Activated naive CD4-positive, alpha-beta T cell treated with anti-CD3 and anti-CD28 coated beads, Interleukin-2, amount 50 U/mL, for 16 hours (primary cell): ENCODE measurements at regions not wholly inside any gene's neighbourhood (a gene's known extent, or its start where the extent isn't known, plus 50 kb on each side); places are given as distances from the start of the nearest gene placed in this dataset.
"Not testable (repeated sequence)": the region's sequence is repeated elsewhere in the genome, so short reads cannot be mapped to it uniquely, and the experiment has no call there.

Experiments used
- DNase-seq: peaks from one replicate; pipeline ENCODE4 v3.0.0-alpha.2; 2020

- DNase-seq = no peak
These were observed 319.1 kb downstream of the TOX3 start for GRCh38 chr16:52227851-52228250.

GRCh38 chr16:52212841-52213240 lies 334.1 kb downstream of the TOX3 start:
- DNase-seq = no peak

GRCh38 chr16:52209227-52209626 lies 337.7 kb downstream of the TOX3 start:
- no peak for DNase-seq

GRCh38 chr16:52203096-52203495 lies 343.8 kb downstream of the TOX3 start:
- DNase-seq = no peak

- DNase-seq = no peak
These were observed 353.5 kb downstream of the TOX3 start for GRCh38 chr16:52193441-52193840.

GRCh38 chr16:52191531-52192134 lies 355.3 kb downstream of the TOX3 start:
- peak; percentile 36 for DNase-seq

- no peak for DNase-seq
These were observed 362.6 kb downstream of the TOX3 start for GRCh38 chr16:52184336-52184735.

- DNase-seq = no peak
These were observed 364.1 kb downstream of the TOX3 start for GRCh38 chr16:52182840-52183239.

- DNase-seq = no peak
These were observed 372.8 kb downstream of the TOX3 start for GRCh38 chr16:52174168-52174567.

GRCh38 chr16:52171481-52171880 lies 375.5 kb downstream of the TOX3 start:
- no peak for DNase-seq

- no peak for DNase-seq
These were observed 379.6 kb downstream of the TOX3 start for GRCh38 chr16:52167328-52167727.

- DNase-seq = no peak
These were observed 381.0 kb downstream of the TOX3 start for GRCh38 chr16:52165961-52166360.

- DNase-seq = no peak
These were observed 397.9 kb downstream of the TOX3 start for GRCh38 chr16:52149003-52149402.

- no peak for DNase-seq
These were observed 405.1 kb downstream of the TOX3 start for GRCh38 chr16:52141871-52142270.

- DNase-seq = no peak
These were observed 418.6 kb downstream of the TOX3 start for GRCh38 chr16:52128361-52128760.

- DNase-seq = no peak
These were observed 423.1 kb downstream of the TOX3 start for GRCh38 chr16:52123842-52124241.

- no peak for DNase-seq
These were observed 423.7 kb downstream of the TOX3 start for GRCh38 chr16:52123061-52123839.

GRCh38 chr16:52117171-52117570 lies 429.8 kb downstream of the TOX3 start:
- DNase-seq = no peak

GRCh38 chr16:52114379-52114778 lies 432.6 kb downstream of the TOX3 start:
- DNase-seq = no peak

GRCh38 chr16:52113533-52114183 lies 433.3 kb downstream of the TOX3 start:
- no peak for DNase-seq

GRCh38 chr16:52104993-52105392 lies 441.9 kb downstream of the TOX3 start:
- not testable (repeated sequence) for DNase-seq

GRCh38 chr16:52103791-52104190 lies 443.2 kb downstream of the TOX3 start:
- DNase-seq = no peak

- no peak for DNase-seq
These were observed 445.7 kb downstream of the TOX3 start for GRCh38 chr16:52101246-52101645.

- DNase-seq = no peak
These were observed 447.6 kb downstream of the TOX3 start for GRCh38 chr16:52099382-52099781.
